Smooth muscle cell of the brain vasculature (primary cell): ENCODE measurements at regions not wholly inside any gene's neighbourhood (a gene's known extent, or its start where the extent isn't known, plus 50 kb on each side); places are given as distances from the start of the nearest gene placed in this dataset.

ENCODE experiments used
- DNase-seq: peaks from one replicate; pipeline ENCODE4 v3.0.0-alpha.2; 2012; ENCODE audit warnings: low read depth, low spot score

DNA sequence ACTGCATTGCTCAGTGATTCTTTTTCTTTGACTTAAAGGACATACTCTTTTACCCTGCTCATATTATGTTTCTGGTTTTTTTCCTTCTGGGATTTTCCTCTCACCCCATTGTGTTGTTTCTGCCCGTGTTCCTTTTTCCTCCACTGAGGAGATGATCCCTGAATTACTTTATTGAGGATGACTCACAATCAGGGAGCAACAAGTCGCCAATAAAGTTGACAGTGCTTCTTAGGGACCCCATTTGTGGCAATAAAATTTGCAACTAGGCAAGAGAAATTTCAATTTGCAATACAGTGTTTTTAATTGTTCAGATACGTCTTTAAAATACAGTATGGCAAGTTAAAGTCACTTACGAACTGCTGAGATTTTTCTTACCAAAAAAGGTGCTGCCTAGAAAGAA, 217.9 kb downstream of the SOX4 start:
- DNase-seq, result no peak

DNA sequence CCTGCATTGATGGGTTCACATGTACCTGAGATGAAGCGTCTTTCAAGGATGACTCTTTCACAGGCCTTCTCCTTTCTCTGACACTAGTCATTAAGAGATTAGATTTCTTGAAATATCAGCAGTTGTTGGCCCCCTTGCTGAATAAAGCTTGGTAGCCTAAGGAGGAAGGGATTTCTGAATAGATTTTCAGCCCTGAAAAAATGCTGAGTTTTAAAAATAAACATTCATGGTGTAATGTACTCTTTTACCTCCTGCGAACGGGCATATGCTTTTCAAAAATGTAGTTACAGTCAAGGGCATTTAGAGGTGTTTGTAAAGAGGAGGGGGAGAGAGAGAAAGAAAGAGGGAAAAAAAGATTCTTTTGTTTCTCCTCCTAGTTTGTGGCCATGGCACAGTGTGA, 222.7 kb downstream of the SOX4 start:
- DNase-seq, result no peak

DNA sequence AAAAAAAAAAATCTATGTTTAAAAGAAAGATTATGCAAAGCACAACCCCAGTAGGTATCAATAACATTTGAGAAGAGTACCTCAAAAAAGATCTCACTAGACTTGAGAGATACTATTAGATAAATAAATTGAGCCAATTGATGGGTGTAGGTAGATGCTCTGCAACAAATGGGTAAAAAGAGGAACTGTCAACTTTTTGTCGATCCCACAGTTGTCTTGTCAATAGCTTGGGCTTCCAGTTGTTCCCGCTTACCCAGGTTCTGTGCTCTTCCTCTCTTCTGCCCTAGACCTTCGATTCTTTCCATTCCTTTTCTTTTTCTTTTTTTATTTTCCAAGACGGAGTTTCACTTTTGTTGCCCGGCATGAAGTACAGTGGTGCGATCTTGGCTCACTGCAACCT, 226.9 kb downstream of the SOX4 start:
- DNase-seq, result no peak

DNA sequence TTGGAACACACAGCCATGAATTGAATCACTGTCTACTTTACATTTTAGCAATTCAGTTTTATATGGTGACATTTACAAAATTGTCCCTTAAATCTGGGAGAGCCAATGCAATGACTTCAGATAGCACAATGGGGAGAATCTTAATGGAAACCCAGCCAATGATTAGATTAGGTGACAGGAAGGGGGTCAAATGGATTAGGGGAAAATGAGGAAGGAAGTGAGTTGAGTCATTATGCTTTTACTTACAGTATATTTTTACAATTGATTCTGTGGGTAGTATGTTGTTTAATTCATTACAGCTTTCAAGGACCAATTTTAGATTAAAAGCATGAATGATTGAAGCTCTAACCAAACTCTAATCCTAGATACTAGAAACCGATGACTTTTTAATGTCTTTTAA, 229.8 kb downstream of the SOX4 start:
- no peak for DNase-seq

DNA sequence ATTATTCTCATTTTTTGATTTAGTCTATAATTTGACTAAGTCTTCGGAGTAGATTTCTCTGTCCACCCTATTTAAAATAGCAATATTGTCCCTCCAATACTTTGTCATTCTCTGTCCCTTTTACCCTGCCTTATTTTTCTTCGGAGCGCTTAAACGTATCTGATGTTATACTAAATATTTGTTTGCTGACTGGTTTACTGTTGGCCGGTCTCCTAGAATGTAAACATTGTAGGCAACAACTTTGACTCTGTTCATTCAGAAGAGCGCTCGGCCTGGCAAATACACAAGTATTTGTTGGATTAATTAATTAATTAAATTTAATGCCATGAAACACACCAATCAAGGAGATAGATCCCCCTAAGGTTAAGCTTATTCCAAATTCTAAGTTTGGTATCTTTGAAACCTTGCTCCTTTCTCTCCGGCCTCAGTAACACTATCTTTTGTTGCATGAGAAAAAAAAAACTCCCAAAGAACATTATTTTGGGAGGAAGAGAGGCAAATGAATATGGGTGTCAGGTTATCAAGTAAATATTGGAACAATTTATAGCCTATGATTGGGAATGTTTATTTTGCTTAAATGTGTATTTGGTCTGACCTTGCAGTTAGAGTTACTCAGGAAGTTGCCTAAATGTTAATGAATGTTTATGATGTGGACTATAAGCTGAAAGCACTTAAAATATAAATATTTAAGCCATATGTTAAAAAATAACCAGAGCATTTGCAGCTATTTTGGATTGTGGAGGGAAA, 231.1 kb downstream of the SOX4 start:
- DNase-seq, result no peak

DNA sequence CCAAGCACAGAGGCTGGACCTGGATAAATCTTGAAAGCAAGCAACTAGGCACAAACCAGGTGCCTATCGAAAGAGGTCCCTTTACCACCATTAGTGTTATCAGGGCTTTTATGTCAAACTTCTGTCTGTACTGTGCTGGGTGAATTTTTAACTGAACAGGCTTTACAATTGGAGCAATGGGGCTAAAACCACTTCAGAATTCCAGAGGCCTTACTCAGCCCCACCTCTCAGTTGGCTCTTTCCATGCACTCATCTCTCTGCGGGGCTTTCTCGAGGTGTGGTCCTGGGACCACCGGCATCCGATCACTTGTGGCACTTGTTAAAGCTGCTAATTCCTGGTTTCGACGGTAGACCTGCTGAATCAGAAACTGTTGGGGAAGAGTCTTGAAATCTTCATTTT, 232.5 kb downstream of the SOX4 start:
- DNase-seq, result no peak

DNA sequence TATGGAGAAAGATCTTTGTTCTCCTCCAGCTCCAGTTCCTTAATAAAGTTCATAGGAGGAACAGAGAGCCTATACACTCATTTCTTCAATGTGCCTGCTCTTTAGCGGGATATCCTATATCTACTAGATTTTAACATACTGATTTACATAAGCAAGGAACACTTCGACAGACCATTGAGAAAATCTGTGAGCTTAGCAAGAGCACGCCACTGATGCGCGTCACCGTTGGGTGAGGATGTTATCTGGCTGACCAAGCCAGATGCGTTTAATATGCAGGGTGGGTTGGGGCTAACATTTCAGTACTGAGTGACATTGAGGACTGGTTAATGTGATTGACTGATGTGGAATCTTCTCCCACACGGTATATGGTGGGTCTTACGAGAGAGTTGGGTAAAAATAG, 233.4 kb downstream of the SOX4 start:
- DNase-seq, result no peak

DNA sequence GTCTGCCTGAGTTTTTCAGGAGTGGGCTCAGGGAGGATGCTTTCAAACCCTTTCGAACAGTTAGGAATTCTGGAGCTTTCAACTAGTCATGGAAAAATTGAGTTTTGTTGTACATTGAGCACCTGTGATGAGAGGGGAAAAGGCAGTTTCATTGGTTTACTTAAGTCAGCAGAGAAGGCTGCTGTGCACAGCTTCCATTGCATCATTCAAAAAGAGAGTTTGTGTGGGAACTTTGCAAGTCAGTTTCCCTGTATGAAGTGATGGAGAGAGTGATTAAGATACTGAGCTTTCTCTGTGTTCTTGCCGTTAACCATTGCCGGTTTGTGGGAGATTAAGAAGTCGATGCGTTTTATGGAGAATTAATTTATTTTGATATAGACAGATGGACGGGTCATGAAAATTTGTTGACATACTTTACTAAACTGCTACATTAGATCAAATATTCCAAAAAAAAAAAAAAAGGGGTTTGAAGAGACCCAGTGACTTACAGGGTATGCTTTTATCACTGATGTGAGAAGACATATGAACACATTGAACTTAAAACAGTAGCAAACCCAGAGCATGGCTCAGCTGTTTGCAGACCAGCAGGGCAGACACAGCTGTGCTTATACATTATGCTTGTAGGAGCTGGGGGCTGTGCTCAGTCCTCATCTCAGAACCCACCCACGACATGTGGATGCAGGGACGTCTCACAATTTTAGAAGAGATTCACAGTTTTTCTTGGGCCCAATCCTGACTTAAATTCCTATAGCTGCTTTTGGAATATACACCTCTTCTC, 234.1 kb downstream of the SOX4 start:
- DNase-seq, result no peak

DNA sequence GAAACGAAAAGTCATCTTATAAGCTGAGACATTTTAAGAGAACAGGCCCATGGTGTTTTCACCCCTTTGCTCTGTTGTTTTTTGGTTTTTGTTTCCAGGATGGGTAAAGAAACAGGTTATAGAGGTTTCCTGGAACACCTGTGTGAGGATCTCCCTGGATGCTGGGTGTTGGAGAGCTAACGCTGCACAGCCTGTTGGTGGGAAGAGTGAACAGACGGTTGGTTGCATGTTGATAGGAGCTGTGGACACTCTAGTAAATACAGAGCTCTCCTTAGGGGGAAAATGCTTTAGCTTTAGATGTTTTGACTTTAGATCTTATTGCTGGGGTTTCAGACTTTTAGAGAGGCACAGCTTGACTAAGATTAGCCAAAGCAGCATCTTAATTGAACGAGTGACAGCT, 235.2 kb downstream of the SOX4 start:
- DNase-seq, result no peak

DNA sequence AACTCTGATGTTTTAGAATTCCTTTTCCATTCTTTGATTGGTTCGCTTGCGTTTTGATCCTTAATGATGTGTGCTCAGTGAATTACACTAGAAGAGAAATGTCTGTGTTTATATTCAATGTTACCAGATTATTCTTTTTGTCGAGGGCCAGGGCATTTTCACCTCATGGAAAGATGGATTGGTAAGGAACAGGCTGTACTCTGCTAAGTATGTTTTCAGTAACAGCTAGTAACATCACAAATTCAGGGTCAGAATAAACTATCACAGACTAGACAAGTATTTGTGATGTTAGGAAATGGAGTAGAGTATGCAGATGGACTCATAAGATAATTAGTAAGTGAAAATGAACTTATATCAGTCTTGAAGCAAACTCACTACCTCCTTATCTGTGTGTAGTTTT, 235.6 kb downstream of the SOX4 start:
- DNase-seq, result no peak

DNA sequence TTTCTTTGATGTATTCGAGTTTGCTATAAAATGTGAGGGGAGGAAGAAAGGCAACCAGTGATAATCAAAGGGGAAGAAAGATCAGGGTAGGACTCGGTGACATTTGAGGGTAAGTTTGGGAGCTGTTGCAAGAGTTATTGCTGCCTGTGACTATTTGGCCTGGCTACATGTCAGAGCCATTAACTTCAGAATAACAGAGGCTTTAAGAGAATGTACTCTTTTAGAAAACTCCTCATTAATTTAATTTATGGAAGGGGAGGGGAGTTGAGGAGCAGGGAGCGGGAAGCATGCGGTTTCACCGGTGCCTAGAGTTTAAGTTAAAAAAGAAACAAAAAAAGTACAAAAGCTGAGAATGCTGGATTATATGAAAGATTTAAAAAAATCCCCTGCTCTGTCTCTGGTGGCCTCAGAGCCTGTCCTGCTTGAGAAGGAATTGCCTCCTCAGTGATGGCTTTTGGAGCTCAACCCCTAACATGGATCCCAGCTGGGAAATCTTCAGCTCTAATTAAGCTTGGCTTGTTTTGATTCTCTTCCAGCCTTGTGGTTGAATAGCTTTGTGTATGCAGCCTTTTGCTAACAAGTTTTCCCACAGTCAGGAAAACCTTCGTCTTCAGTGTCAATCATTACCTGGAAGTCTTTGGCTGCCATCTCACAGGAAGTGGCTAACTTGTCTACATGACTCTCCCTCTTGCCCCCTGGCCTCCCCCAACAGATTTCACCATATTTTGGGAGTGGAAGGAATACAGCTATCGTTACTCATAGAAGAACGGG, 238.2 kb downstream of the SOX4 start:
- DNase-seq, result no peak

DNA sequence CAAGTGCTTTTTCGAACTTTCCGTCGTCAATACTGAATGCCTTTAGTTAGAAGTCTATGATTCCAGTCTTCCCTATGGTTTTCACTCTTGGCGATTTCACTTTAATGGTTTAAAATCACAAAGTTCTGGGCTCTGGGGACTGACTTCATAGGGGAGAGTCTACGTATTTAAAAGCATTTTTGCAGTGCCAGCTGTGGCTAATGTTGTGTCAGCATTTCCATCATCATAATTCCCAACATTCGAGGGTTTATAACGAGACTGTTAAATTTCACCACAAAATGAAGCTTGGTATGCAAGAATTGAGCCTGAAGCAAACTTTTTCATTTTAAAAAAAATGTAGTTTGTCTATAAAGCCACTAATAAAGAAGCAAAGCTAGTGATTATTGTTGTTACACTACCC, 242.7 kb downstream of the SOX4 start:
- no peak for DNase-seq

DNA sequence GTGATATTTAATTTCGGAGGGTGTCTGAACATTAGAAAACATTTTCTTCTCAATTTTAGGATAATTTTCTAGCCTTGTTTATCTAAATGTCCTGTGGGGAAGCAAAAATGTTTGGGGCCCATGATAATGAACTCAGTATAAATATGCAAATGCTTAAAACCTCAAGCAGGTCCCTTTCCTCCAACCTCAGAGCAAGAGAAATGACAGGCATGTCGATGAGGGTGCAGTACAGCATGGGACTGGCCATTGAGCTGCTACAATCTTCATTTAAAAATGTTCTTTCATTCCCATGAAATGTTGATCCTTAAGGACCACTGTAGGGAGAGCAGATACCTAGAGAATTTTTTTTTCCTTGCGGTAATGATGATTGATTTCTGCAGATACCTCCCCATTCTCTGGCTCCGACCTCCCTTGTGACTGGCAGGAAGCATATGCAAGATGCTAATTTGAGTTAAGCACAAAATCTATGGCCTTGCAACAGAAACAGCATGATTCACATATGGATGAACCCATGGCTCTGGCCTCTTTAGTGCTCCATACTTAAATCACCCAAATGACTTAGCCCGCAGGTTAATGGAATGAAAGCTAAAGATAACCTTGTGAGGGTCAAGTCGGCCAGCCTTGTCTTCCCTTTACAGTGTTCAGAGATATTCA, 243.3 kb downstream of the SOX4 start:
- DNase-seq, result no peak

DNA sequence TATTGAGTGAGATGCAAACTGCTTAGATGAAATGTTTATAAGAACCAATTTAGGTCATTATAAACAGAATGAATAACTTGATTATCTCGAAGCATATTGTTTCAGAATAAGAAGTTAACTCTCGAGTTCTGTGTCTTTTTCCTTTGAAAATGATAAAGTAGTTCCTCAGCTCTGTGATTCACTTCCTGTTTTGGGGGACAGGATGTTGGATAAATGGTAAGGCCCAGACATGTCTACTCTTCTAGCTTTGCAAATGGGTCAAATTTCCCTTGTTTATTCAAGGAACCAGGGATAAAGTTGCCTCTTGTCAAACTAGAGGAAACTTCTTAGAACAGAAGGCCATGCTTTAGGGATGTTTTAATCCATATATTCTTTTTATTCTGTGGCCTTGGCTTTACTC, 246.9 kb downstream of the SOX4 start:
- no peak for DNase-seq

DNA sequence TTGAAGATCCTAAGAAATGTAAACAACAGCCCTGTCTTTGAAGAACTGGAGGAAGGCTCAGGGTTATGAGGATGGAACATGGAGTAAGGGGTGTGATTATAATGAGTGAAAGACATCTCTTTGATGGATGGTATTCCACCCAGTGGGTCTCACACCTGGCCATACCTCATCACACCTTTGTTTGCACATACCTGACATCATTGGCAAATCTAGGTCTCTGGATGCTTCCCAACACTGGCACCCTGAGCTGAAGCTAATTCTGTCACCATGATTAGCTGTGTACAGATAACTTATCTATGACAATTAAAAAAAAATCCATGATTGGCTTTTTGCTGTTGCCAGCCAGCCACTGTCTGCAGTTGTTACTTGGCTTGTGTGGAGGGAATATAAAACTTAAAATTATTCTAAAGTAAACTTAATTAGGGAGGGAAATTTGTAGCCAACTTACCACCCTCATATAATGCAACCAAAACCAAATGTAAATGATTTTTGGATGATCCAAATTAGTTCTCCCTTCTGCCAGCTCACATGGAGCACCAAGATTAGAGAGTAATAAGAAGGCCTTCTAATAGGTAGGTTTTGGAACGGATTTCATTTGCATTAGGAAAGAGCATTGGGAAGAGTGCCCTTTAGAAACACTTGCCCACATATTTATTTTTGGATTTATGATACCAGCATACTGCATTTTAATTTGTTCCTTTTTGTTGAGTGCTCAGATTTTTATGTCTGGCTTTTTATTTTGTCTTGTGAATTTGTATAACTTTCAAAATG, 249.5 kb downstream of the SOX4 start:
- DNase-seq, result no peak

DNA sequence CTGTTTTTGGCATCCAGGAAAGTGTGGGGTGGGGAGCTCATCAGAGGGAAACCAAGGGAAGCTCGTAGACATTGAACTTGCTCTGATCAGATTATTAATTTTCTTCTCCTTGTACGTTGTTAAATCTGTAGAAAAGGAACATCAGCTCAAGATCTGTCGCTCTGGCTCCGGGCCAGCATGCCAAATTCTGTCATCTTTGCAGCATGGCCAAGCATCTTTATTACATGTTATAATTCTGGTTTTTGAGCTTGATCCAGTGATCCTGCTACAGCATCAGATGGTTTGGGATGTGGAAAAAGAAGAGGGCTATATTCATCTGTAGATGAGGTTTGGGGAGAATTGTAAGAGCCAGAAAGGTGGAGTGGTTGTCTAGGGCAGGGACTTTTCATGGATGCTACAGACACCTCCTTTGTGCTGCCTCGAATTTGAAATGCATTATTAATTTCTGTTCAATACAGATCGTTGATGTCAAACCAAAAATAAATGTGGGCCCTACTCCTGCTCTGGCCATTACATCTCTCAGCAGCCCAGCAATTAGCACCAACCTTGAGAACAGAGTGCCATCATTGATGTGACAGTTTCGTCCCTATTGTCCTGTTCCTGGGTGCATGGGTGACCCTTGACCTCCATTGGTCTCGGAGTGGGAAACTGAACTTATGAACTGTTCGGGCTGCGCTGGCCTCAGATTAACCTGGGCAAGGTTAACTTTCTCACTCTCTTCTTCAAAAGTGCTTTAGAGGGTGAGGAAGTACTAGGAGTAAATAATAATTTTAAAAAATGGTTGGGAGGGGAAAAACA, 250.8 kb downstream of the SOX4 start:
- DNase-seq, result no peak

DNA sequence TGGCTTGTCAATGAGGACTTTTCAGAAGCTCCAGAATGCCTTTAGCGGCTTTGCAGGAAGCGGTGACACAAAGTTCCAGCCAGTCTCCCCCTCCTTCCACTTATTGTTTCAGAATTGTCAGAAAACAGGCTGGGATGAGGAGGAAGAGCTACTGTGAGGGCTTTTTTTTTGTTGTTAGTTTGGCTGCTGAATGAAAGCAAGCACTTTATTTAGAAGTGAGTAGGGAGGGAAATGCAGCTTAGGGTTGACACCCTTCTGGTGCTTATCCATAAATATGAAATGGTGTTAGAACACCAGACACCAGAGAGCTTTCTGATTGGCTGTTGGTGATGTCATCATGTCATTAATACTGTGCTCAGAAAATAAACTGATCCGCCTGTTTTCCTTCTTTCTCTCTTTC, 251.5 kb downstream of the SOX4 start:
- no peak for DNase-seq

DNA sequence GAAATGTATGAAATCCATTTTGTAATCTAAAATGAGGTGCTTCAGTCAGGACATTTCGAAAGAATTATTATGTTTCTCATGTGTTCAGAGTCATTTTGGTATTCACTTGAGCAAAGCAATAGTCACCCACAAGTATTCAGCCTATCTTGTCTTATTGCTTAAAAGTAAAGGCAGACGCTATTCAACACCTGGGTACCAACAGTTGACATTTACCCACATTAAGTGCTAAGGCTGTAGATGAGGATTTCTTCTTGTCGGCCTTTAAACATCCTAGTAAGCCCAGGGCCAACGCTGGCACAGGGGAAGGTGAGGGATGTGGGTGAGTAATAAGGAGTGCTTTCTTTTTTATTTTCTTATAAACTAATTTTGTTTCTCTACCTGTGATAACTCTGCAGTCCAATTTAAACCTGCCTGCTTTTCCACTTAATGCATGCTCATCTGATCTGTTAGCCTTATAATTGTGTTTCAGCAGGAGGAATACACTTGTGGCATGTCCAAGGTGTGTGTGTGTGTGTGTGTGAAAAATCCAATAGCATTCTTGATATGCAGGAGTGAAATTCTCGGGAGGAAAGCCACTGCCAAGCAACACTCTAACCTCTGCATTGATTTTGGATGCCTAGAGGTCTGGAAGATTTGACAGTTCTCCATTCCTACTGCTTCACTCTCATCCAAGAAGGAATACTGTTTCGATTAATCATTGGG, 252.0 kb downstream of the SOX4 start:
- no peak for DNase-seq

DNA sequence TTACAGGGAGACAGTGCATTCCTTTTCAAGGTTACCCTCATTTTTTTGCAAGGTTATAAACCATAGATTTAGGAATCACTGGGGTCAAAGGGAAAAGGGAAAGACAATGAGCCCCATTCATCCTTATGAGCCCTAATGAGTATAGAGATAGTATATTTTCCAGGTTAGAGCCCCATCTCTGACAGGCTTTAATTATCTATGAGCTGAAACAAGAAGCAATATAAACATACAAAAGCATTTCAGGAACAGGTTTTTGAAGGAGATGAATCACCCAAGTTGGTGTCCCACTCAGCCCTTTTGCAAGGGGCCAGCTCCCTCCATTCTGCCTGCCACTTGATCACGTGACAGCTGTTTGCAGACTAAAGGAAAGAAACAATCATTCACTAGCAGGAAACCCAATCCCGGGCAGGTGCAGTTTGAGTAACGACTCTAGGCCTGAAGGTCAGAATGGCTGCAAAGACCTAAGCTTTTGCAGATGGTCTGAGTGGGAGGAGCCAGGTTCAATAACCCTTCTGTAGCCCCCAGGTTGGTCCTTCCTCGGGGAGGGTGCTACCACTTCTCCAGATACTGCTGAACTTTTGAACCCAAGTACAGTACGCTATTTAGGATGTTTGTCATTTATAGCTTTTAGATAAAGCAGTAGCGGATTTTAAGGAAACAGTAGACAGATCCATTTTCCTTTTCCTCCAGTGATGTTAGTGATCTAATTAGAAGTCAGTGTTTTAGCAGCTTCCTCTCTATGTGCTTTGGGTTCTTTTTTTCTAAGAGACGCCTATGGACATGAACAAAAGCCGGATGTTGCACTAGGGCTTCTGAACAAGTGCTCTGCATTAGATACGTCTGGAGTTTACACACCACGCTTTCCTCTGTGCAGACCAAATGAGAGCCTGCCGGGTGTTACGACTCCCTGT, 253.2 kb downstream of the SOX4 start:
- DNase-seq, result no peak
